ENCODE measurements at regions not wholly inside any gene's neighbourhood (a gene's known extent, or its start where the extent isn't known, plus 50 kb on each side); places are given as distances from the start of the nearest gene placed in this dataset.
"Not testable (repeated sequence)": the region's sequence is repeated elsewhere in the genome, so short reads cannot be mapped to it uniquely, and the experiment has no call there.

DNA sequence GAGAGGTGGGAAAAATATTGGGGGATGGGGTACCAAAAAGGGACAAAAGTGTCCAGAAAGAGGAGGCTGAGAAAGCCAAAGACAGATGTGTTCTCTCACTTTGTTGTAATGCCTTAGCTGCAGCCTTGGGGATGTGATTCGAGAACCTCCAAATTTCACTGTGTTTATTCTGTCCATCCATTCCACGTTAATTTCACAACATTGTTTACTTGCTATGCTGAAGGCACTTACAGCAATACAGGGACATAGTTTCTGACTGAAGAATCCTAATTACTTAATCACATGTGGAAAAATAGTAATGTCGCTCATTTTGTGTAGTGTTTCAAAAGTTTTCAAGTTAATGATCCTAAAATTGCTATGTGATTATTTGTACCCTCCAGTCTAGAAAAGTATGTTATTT is 146.2 kb upstream of the SLC38A2 start:
- no peak for DNase-seq (ENCODE audit: low read depth)

- DNase-seq (ENCODE audit: low read depth) = no peak
Observed at GRCh38 chr12:46518169-46518568, 145.6 kb upstream of the SLC38A2 start.

GRCh38 chr12:46517579-46517962 is 145.0 kb upstream of the SLC38A2 start:
- DNase-seq (ENCODE audit: low read depth) = no peak

- no peak for DNase-seq (ENCODE audit: low read depth)
Observed at GRCh38 chr12:46516933-46517578, 144.5 kb upstream of the SLC38A2 start.

- no peak for DNase-seq (ENCODE audit: low read depth)
Observed at GRCh38 chr12:46516238-46516932, 143.8 kb upstream of the SLC38A2 start.

GRCh38 chr12:46515829-46516228 is 143.3 kb upstream of the SLC38A2 start:
- DNase-seq (ENCODE audit: low read depth) = no peak

DNA sequence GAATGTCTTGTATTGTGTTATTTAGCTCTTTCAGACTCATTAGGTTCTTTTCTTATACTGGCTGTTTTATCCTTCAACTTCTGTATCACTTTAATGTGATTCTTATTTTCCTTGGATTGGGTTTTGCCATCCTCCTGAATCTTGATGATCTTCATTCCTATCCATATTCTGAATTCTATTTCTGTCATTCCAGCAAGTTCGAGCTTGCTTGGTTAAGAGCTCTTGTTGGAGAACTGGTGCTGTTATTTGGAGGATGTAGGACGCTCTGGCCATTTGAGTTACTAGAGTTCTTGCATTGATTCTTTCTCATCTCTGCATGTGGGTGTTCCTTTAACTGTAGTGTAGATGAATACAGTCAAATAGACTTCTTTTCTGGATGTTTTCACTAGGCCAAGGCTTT is 142.3 kb upstream of the SLC38A2 start:
- DNase-seq (ENCODE audit: low read depth) = no peak

GRCh38 chr12:46510257-46510656 is 137.7 kb upstream of the SLC38A2 start:
- DNase-seq (ENCODE audit: low read depth) = not testable (repeated sequence)

- DNase-seq (ENCODE audit: low read depth) = no peak
Observed at GRCh38 chr12:46509135-46509534, 136.6 kb upstream of the SLC38A2 start.

- DNase-seq (ENCODE audit: low read depth) = no peak
Observed at GRCh38 chr12:46508651-46509050, 136.1 kb upstream of the SLC38A2 start.

GRCh38 chr12:46507766-46508165 is 135.2 kb upstream of the SLC38A2 start:
- DNase-seq (ENCODE audit: low read depth) = peak; percentile 49

DNA sequence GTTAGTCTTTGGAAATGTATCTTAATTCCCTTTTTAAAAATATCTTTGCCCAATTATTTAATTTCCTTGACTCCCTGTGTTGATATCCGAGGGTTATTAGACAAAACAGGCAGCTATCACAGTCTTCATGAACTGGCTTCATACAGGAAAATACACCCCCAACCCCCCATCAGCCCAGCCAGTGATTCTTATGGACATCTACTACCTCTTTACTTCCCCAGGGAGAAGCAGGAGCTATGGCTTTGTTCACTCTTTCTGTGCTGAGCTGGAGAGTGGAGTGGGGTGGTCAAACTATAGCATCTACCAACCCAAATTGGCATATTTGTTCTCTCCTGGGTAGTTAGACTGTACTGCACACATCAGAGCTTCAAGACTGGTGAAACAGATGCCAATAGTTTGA is 134.4 kb upstream of the SLC38A2 start:
- no peak for DNase-seq (ENCODE audit: low read depth)

- no peak for DNase-seq (ENCODE audit: low read depth)
Observed at GRCh38 chr12:46506198-46506597, 133.6 kb upstream of the SLC38A2 start.

DNA sequence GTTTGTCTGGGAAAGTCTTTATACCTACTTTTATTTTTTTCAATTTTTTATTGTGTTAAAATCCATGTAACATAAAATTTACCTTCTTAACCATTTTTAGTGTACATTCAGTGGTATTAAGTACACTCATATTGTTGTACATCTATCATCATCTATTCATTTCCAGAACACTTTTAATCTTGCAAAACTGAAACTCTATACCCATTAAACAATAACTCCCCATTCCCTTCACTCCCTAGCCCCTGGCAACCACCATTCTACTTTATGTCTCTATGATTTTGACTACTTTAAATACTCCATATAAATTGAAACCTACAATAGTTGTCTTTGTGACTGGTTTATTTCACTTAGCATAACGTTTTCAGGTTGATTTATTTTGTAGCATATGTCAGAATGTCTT is 131.9 kb upstream of the SLC38A2 start:
- DNase-seq (ENCODE audit: low read depth) = no peak

- peak; percentile 45 for DNase-seq (ENCODE audit: low read depth)
Observed at GRCh38 chr12:46503637-46504175, 131.1 kb upstream of the SLC38A2 start.

GRCh38 chr12:46500673-46501072 is 128.1 kb upstream of the SLC38A2 start:
- DNase-seq (ENCODE audit: low read depth) = no peak

GRCh38 chr12:46499901-46500300 is 127.3 kb upstream of the SLC38A2 start:
- no peak for DNase-seq (ENCODE audit: low read depth)

GRCh38 chr12:46499226-46499625 is 126.7 kb upstream of the SLC38A2 start:
- no peak for DNase-seq (ENCODE audit: low read depth)

DNA sequence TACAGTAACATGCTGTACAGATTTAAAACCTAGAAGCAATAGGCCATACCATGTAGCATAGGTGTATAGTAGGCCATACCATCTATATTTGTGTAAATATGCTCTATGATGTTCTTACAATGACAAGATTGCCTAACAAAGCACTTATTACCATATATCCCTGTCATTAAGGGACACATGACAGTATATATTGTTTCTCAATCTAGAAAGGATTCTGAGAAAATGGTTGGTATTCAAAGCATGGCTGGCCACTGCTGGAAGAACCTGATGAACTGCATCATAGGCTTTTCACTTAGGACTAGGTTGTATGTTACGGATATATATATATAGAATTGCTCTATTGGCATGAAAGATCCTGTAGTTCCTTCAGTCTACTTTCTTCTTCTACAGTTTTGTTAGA is 125.2 kb upstream of the SLC38A2 start:
- no peak for DNase-seq (ENCODE audit: low read depth)

- DNase-seq (ENCODE audit: low read depth) = peak; percentile 76
Observed at GRCh38 chr12:46494424-46494823, 121.9 kb upstream of the SLC38A2 start.

DNA sequence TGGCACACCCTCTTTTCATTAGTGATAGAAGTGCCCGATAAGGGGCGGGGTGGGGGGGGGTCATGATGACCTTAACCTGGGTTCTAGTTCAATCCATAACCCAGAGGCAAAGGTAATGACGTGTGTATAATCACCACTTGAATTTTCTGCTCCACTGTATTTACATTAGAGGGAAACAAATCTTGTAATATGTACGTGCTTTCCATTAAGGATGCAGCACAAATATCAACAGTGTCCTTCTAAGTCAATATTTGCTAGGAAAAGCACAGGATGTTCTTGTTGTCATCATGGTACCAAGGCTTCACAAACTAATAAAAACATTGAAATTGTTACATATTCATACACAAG is 121.2 kb upstream of the SLC38A2 start:
- no peak for DNase-seq (ENCODE audit: low read depth)

DNA sequence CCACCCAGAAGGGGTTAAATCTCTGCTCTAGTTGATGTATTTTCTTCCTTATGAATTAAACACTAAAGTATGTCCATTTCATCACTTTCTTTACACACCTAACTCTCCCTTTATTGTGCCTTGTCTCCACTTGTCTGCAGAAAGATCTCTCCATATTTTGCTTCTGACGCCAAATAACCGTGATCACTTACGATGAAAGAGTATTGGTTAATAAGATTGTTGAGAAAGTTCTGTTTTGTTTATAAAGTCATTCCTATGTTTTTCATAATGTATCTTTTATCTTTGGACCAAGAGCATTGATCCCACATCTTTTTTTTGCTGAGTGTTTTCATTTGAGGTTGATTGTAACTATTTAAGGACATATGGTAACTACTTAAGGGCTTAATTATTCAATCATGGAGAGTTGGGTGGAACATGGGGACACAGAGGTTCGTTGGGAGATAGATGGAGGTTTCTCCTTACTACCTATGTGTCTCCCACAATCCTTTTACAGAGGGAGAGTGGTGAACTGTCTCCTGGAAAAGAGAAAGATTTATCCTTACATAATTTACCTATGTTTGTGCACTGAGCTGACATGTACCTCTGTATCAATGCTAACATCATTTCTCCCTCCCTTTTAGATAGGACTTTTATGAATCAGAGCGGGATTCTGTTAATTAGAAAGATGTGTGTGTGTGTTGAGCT is 120.7 kb upstream of the SLC38A2 start:
- DNase-seq (ENCODE audit: low read depth) = peak; percentile 15

GRCh38 chr12:46492471-46493085 is 120.0 kb upstream of the SLC38A2 start:
- DNase-seq (ENCODE audit: low read depth) = peak; percentile 94
